ENCODE measurements at regions not wholly inside any gene's neighbourhood (a gene's known extent, or its start where the extent isn't known, plus 50 kb on each side); places are given as distances from the start of the nearest gene placed in this dataset.

GRCh38 chr3:8001712-8002111 lies 499.9 kb upstream of the LMCD1 start:
- H3K4me1 Mint-ChIP-seq = no peaks in the 10 kb centered on the region
- H3K27ac Mint-ChIP-seq (ENCODE audit: unreplicated experiment) = no peak overlapping the region
- DNase-seq (ENCODE audit: low read depth, low spot score) = no peak
- TF ChIP-seq, protein P1, sequence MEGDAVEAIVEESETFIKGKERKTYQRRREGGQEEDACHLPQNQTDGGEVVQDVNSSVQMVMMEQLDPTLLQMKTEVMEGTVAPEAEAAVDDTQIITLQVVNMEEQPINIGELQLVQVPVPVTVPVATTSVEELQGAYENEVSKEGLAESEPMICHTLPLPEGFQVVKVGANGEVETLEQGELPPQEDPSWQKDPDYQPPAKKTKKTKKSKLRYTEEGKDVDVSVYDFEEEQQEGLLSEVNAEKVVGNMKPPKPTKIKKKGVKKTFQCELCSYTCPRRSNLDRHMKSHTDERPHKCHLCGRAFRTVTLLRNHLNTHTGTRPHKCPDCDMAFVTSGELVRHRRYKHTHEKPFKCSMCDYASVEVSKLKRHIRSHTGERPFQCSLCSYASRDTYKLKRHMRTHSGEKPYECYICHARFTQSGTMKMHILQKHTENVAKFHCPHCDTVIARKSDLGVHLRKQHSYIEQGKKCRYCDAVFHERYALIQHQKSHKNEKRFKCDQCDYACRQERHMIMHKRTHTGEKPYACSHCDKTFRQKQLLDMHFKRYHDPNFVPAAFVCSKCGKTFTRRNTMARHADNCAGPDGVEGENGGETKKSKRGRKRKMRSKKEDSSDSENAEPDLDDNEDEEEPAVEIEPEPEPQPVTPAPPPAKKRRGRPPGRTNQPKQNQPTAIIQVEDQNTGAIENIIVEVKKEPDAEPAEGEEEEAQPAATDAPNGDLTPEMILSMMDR (conservative IDR thresholded peaks at IDR 0.05) = no peak
- H3K9me3 Mint-ChIP-seq = peaks cover 2% of the 10 kb centered on the region
- no peaks in the 10 kb centered on the region for H3K36me3 Mint-ChIP-seq (ENCODE audit: low read depth)
- no peak overlapping the region for H3K4me3 Mint-ChIP-seq
- no peaks in the 10 kb centered on the region for H3K27me3 Mint-ChIP-seq (ENCODE audit: low read depth)

- Mint-ChIP-seq H3K27me3 (ENCODE audit: low read depth) (no peaks in the 10 kb centered on the region), H3K9me3 (peaks cover 5% of the 10 kb centered on the region), H3K36me3 (ENCODE audit: low read depth) (peaks cover 2% of the 10 kb centered on the region), H3K27ac (ENCODE audit: unreplicated experiment) (no peak overlapping the region), H3K4me1 (no peaks in the 10 kb centered on the region), H3K4me3 (no peak overlapping the region)
- TF ChIP-seq, protein P1 (conservative IDR thresholded peaks at IDR 0.05) = no peak
- DNase-seq (ENCODE audit: low read depth, low spot score) = no peak
These were observed 489.7 kb upstream of the LMCD1 start for GRCh38 chr3:8011902-8012301.

GRCh38 chr3:8020047-8020841 lies 481.4 kb upstream of the LMCD1 start:
- no peak for DNase-seq (ENCODE audit: low read depth, low spot score)
- Mint-ChIP-seq H3K9me3 (peaks cover 16% of the 10 kb centered on the region), H3K4me1 (no peaks in the 10 kb centered on the region), H3K27ac (ENCODE audit: unreplicated experiment) (no peak overlapping the region), H3K4me3 (no peak overlapping the region), H3K36me3 (ENCODE audit: low read depth) (peaks cover 8% of the 10 kb centered on the region), H3K27me3 (ENCODE audit: low read depth) (no peaks in the 10 kb centered on the region)
- TF ChIP-seq, protein P1 (conservative IDR thresholded peaks at IDR 0.05) = no peak

DNA sequence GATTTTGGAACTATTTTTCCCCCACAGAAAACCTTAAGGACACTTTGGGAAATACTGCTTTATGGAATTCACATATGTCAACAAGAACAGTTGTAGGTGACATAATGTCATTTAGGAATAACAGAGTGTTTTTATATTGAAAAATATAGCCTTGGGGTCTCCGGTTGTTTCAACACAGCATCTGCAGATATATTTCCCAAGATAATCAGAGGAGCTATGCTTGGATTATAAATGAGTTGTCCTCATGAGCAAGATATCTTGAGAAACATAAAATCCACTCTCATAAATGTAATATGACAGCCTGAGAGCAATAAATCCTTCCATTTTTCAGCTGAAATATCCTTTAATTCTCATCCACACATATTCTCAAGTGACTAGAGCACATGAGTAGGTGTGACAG lies 473.7 kb upstream of the LMCD1 start:
- no peak overlapping the region for H3K4me3 Mint-ChIP-seq
- H3K27ac Mint-ChIP-seq (ENCODE audit: unreplicated experiment) = no peak overlapping the region
- no peak for DNase-seq (ENCODE audit: low read depth, low spot score)
- H3K9me3 Mint-ChIP-seq = peaks cover 9% of the 10 kb centered on the region
- H3K36me3 Mint-ChIP-seq (ENCODE audit: low read depth) = peaks cover 9% of the 10 kb centered on the region
- no peaks in the 10 kb centered on the region for H3K4me1 Mint-ChIP-seq
- no peaks in the 10 kb centered on the region for H3K27me3 Mint-ChIP-seq (ENCODE audit: low read depth)
- TF ChIP-seq, protein P1 (conservative IDR thresholded peaks at IDR 0.05) = no peak

- Mint-ChIP-seq H3K9me3 (no peaks in the 10 kb centered on the region), H3K27me3 (ENCODE audit: low read depth) (no peaks in the 10 kb centered on the region), H3K27ac (ENCODE audit: unreplicated experiment) (no peak overlapping the region)
These were observed 451.3 kb upstream of the LMCD1 start for GRCh38 chr3:8050283-8050682.

More at GRCh38 chr3:8050283-8050682, 451.3 kb upstream of the LMCD1 start:
- Mint-ChIP-seq H3K36me3 (ENCODE audit: low read depth) (no peaks in the 10 kb centered on the region), H3K4me1 (no peaks in the 10 kb centered on the region), H3K4me3 (no peak overlapping the region)
- TF ChIP-seq, protein P1 (conservative IDR thresholded peaks at IDR 0.05) = no peak
- no peak for DNase-seq (ENCODE audit: low read depth, low spot score)
